Jurkat, Clone E6-1 (cell line): ENCODE measurements at regions not wholly inside any gene's neighbourhood (a gene's known extent, or its start where the extent isn't known, plus 50 kb on each side); places are given as distances from the start of the nearest gene placed in this dataset.
A peak's percentile ranks its signal among the peaks of the same experiment; 100 is the strongest.

Experiments used
- DNase-seq: peaks from one replicate; pipeline ENCODE4 v3.0.0-alpha.2; 2011; ENCODE audit warnings: low read depth, low spot score
- H3K4me3 ChIP-seq: 2 replicates; pipeline ENCODE4 v1.5.1; 2011; ENCODE audit warnings: mild to moderate bottlenecking, low read length, control low read depth, moderate library complexity

DNA sequence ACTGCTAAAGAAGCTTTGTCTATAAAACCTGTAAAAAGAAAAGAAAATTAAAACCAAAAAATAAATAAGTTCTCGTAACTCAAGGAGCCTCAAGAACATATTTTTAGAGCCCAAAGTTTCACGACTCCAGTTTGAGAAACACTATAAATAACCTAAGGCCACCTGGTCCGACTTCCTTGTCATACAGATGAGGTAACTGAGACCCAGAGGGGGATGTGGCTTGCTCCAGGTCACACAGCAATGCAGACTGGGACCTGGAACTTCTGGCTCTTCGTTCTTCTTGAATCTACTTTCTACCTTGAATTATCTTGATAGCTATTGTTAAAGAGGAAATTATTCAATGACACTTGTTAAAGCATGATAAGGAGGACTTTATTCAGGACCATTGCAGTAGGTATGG is 514.8 kb downstream of the CDK5RAP2 start:
- no peak overlapping the region for H3K4me3 ChIP-seq
- DNase-seq = no peak

- no peak overlapping the region for H3K4me3 ChIP-seq
- no peak for DNase-seq
Measured at GRCh38 chr9:120045011-120045410, 535.0 kb downstream of the CDK5RAP2 start.

DNA sequence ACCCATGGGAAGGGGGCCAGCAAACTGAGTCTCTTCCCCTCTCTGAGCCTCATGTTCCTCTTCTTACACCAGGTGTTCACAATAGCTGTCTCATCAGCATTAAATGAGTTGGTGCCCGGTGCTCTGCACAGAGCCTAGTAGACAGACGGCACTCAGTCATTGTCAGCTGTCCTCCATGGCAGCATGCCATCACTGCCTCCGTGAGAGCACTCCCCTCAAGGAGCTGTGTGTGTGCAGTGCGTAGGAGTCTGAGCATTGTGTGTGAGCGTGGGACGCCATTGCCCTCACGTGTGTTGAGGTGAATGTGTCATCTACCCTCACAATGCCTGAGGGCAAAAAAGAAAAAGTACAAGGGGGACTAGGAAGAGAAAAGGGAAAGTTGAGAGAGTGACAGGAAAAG is 536.5 kb downstream of the CDK5RAP2 start:
- H3K4me3 ChIP-seq = no peak overlapping the region
- no peak for DNase-seq

DNA sequence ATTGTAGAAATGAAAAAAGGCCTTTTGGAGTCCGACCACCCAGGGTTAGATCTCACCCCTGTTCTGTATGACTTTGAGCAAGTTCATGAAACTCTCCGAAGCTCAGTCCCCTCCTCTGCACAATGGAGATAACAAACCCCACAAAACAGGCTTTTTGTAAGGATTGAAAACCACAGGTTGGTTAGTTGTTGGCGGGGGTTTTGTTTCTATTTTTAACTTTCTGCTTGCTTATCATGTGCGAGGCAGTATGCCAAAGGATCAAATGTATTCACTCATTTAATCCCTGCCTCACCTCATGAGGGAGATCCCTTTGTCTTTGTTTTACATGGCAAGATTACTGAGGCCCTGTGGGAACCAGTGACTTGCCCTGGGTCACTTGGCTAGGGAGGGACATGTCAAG is 539.1 kb downstream of the CDK5RAP2 start:
- H3K4me3 ChIP-seq = no peak overlapping the region
- DNase-seq = peak; percentile 60

DNA sequence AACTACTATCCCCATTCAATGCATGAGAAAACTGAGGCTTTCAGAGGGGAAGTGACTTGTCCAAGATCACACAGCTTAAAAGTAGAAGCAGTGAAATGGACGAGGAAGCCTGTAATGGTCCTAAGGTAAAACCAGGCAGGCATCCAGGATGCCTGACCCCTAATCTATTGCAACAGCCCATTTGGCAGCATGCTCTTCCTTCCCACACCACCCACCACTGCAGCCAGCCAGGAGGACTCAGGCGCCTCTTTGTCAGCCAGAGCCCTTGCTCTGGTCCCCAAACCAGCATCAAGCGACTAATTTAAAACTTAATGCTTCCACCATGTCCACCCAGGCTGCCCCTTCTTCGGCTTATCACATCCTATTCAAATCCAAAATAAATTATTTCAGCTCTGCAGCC is 541.6 kb downstream of the CDK5RAP2 start:
- H3K4me3 ChIP-seq = no peak overlapping the region
- no peak for DNase-seq

DNA sequence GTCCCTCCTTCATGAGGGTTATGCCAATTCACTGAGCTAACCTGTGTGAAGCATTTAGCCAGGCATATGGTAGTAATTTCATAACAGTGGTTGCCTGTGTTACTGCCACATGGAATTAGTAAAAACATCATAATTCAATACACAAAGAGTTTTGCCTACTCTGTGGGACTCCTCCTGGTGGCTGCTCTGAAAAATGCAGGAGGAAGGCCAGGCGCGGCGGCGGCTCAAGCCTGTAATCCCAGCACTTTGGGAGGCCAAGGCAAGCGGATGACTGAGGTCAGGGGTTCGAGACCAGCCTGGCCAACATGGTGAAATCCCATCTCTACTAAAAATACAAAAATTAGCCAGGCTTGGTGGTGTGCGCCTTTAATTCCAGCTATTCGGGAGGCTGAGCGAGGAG is 547.3 kb downstream of the CDK5RAP2 start:
- no peak for DNase-seq

DNA sequence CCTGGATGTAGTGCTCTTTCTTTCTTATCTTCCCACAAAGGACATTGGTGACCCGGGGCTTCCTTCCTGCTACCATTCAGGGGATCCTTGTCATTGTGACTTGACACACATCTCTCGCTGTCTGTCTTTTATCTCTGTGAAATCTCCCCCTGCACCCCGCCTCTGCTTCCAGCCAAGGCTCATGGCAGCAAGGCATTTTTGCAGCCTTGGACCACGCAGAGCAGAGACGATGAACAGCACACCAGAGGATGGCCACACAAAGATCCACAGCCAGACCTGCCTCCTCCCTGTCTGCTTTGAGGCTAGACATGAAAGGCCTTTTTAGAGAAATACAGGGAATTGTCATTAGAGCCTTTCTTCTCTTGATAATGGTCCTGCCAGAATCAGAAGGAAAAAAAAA is 549.1 kb downstream of the CDK5RAP2 start:
- no peak overlapping the region for H3K4me3 ChIP-seq
- DNase-seq = no peak

More for the DNA sequence above, 547.3 kb downstream of the CDK5RAP2 start:
- H3K4me3 ChIP-seq = no peak overlapping the region

DNA sequence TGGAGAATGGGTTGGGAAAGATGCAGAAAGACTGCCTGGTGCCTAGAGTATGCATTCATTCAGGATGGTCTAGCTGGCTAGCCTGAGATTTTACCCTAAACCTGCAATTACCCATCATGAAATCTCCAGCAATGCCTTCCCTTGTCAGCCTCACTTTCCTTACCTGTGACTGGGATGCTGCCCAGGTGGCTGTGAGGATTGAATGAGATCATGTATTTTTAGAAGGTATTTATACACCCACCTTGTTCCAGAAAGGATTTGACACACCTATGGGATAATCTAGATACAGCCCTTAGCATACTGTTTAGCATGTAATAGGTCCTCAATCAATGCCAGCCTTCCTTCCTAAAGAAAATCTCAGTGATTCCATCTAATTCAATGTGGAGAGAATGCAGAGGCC is 561.4 kb downstream of the CDK5RAP2 start:
- no peak for DNase-seq
- no peak overlapping the region for H3K4me3 ChIP-seq

GRCh38 chr9:120018037-120018436 is 561.9 kb downstream of the CDK5RAP2 start:
- no peak for DNase-seq
- H3K4me3 ChIP-seq = no peak overlapping the region

- no peak for DNase-seq
Measured at GRCh38 chr9:120016231-120016630, 563.7 kb downstream of the CDK5RAP2 start.

DNA sequence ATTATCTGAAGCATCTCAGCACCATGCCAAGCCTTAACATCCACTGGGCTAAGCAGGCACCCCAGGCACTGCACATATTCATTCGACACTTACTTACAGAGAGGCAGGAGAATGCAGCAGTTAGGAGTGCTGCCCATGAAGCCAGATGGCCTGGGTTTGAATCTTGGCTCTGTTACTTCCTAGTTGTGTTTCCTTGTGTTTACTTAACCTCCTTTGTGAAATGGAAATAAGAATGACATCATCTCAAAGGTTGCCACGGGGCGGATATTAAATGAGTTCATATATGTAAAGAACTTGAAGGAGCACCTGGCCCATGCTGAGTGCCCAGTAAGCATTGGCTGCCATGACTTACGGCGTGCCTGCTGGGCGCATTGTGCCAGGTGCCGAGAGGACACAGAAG is 565.2 kb downstream of the CDK5RAP2 start:
- DNase-seq = no peak
- no peak overlapping the region for H3K4me3 ChIP-seq

More at GRCh38 chr9:120016231-120016630, 563.7 kb downstream of the CDK5RAP2 start:
- no peak overlapping the region for H3K4me3 ChIP-seq

GRCh38 chr9:120009856-120010255 is 570.1 kb downstream of the CDK5RAP2 start:
- DNase-seq = no peak
- no peak overlapping the region for H3K4me3 ChIP-seq

DNA sequence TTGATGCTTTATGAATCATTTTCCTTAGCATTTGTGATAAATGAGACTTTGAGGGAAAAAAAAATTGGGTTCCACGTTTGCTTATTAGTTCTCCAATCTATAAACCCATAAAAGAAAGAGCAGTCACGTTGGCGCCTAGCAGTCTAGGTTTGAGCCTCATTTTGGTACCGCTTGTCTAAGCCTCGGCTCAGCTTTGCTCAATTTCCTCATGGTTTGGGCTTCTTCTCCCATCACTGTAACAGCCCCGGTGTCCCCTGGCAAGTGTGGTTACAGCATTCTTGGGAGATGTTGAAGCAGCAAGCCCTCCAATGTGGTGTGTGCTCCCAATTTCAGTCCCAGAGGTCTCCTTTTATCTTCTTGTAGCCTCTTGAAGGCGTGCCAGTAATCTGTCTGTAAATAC is 578.4 kb downstream of the CDK5RAP2 start:
- no peak overlapping the region for H3K4me3 ChIP-seq
- DNase-seq = no peak

- DNase-seq = no peak
- H3K4me3 ChIP-seq = no peak overlapping the region
Measured at GRCh38 chr9:119998614-119999013, 581.4 kb downstream of the CDK5RAP2 start.

- no peak for DNase-seq
- H3K4me3 ChIP-seq = no peak overlapping the region
Measured at GRCh38 chr9:119991797-119992196, 588.2 kb downstream of the CDK5RAP2 start.

DNA sequence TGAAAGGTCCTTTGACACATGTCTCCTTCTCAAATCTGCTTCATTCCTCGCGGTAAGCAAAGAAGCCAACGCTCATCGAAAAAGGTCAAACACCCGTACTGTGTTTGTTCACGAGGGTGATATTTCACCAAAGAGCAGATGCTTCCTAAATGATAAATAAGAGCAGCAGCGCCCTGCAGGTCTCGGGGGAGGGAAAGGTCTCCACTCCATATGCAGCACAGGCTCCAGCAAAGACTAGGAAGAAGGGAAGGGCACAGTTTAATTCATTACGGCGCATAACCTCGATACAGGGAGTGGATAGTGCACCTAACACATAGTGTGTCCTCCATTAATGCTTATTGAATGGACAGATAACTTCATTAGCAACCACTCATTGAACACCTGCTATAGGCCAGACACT is 593.3 kb downstream of the CDK5RAP2 start:
- no peak for DNase-seq
- H3K4me3 ChIP-seq = no peak overlapping the region

GRCh38 chr9:119986205-119986604 is 593.8 kb downstream of the CDK5RAP2 start:
- H3K4me3 ChIP-seq = no peak overlapping the region
- DNase-seq = no peak

GRCh38 chr9:119974026-119974425 is 604.8 kb upstream of the BRINP1 start:
- H3K4me3 ChIP-seq = no peak overlapping the region
- no peak for DNase-seq

GRCh38 chr9:119968836-119969707 is 599.8 kb upstream of the BRINP1 start:
- H3K4me3 ChIP-seq = no peak overlapping the region
- peak; percentile 16 for DNase-seq

DNA sequence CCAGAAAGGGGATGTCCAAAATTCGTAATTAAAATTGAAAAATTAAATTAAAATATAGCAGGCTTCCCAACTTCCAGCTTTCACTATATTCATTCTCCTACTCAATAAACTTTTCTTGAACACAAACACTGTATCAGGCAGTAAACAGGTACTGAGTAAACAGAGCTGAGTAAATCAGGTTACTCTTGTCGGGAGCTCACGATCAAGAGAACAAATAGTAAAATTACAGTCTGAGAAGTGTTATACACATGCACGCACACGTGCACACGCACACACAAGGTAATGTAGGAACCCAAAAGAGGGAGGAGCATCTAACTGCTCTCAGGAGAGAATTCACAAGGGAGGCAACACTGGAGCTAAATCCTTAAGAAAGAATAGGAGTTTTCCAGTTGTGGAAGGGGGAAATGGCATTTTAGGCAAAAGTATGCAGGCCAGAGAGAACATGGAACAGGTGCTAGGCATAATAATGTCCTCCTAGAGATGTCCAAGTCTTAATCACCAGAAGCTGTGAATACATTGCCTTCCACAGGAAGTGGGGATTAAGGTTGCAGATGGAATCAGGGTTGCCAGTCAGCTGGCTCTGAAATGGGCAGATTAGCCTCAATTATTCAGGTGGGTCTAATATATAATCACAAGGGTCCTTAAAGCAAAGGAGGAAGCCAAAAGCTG is 598.8 kb upstream of the BRINP1 start:
- DNase-seq = no peak

More for the DNA sequence above, 598.8 kb upstream of the BRINP1 start:
- no peak overlapping the region for H3K4me3 ChIP-seq
